Transverse colon (tissue), 4 donors: ENCODE measurements at regions not wholly inside any gene's neighbourhood (a gene's known extent, or its start where the extent isn't known, plus 50 kb on each side); places are given as distances from the start of the nearest gene placed in this dataset.

ENCODE experiments used
- DNase-seq: peaks from one replicate; pipeline ENCODE4 v3.0.0-alpha.2; 2019
- H3K27ac ChIP-seq, 4 donors: fragments of 200-600 bp; sonication (generic); 2 replicates each; pipeline ENCODE4 v1.5.1; 2016 to 2018; ENCODE audit warnings: inconsistent platforms in 4 of 4
- H3K27me3 ChIP-seq: fragments of 200-600 bp; sonication (generic); 2 replicates; pipeline ENCODE4 v1.5.1; 2017; ENCODE audit warnings: inconsistent platforms
- H3K36me3 ChIP-seq, 4 donors: fragments of 200-600 bp; sonication (generic); 2 replicates each; pipeline ENCODE4 v1.5.1; 2017 to 2019; ENCODE audit warnings: inconsistent platforms in 4 of 4
- H3K4me1 ChIP-seq, 4 donors: fragments of 200-600 bp; sonication (generic); 2 replicates each; pipeline ENCODE4 v1.5.1; 2017 to 2020; ENCODE audit warnings: inconsistent platforms in 4 of 4
- H3K4me3 ChIP-seq, 4 donors: fragments of 200-600 bp; sonication (generic); 1 replicate in 1 of 4; 2 replicates in 3 of 4; pipeline versions ENCODE4 v1.5.1 to v1.6.1; 2017 to 2019; ENCODE audit warnings: inconsistent platforms in 4 of 4
- H3K9me3 ChIP-seq, 2 donors: fragments of 200-600 bp; sonication (generic); 2 replicates each; pipeline ENCODE4 v1.5.1; 2017 to 2019; ENCODE audit warnings: inconsistent platforms in 2 of 2
- CTCF ChIP-seq, 5 experiments: fragments of 200-600 bp in 3 of 5; fragments of 450-650 bp in 2 of 5; sonication (generic) in 3 of 5; IDR thresholded peaks; 1 replicate in 2 of 5; 2 replicates in 3 of 5; pipeline ENCODE4 v1.5.1; 2016 to 2017; ENCODE audit warnings: antibody characterized with exemption in 5 of 5, inconsistent platforms in 3 of 5, mild to moderate bottlenecking in 2 of 5, moderate library complexity in 1 of 5
- EP300 ChIP-seq: sonication (generic); formaldehyde crosslinking; IDR thresholded peaks from one replicate; pipeline ENCODE4 v1.6.1; 2017; ENCODE audit warnings: antibody characterized with exemption, low read depth
- POLR2A ChIP-seq: fragments of 450-650 bp; IDR thresholded peaks from one replicate; pipeline ENCODE4 v1.6.1; 2016; ENCODE audit warnings: antibody characterized with exemption, mild to moderate bottlenecking, moderate library complexity
- POLR2AphosphoS5 ChIP-seq, 3 donors: sonication (generic); formaldehyde crosslinking; IDR thresholded peaks; one replicate each; pipeline ENCODE4 v1.6.1; 2016; ENCODE audit warnings: antibody characterized with exemption in 3 of 3
- WGBS, 2 donors: methylation state at CpG; one replicate each; pipeline ENCODE4 v1.1.5; 2018; ENCODE audit warnings: low coverage in 1 of 2; 5-methylcytosine and 5-hydroxymethylcytosine counted together
- in situ Hi-C, 4 donors: fragments of 200-750 bp; cut with MboI; loops; one replicate each; pipeline versions ENCODE4 v1.15.0 to v1.15.1; 2017; ENCODE audit warnings: low sequenced_read_pairs in 3 of 4, low pct_ligation_motif_present in 1 of 4, low pct_unique_long_range_greater_than_20kb in 1 of 4
- intact Hi-C: fragments of 100-400 bp; cut with DNase I; formaldehyde crosslinking; loops from one replicate; pipeline ENCODE4 v1.15.1; 2023; ENCODE audit warnings: low total_unique reads

- Histone ChIP-seq H3K9me3 (no peaks in the 10 kb centered on the region), H3K27ac (no peak overlapping the region), H3K4me1 (no peaks in the 10 kb centered on the region), H3K4me3 (no peak overlapping the region), H3K36me3 (no peaks in the 10 kb centered on the region), H3K27me3 (no peaks in the 10 kb centered on the region)
- 71 to 76% methylated on average over 2 to 11 of the region's 11 CpGs for WGBS, 2 donors
- in situ Hi-C loops, result no loop called here
- intact Hi-C loops, result no loop called here
- DNase-seq, result no peak
- TF ChIP-seq POLR2AphosphoS5 (IDR thresholded peaks at IDR 0.05) (no peak), POLR2A (no peak), EP300 (no peak), CTCF (IDR thresholded peaks at IDR 0.05) (no peak)
Observed at GRCh38 chr6:165910184-165910966, 247.3 kb upstream of the PDE10A start.

DNA sequence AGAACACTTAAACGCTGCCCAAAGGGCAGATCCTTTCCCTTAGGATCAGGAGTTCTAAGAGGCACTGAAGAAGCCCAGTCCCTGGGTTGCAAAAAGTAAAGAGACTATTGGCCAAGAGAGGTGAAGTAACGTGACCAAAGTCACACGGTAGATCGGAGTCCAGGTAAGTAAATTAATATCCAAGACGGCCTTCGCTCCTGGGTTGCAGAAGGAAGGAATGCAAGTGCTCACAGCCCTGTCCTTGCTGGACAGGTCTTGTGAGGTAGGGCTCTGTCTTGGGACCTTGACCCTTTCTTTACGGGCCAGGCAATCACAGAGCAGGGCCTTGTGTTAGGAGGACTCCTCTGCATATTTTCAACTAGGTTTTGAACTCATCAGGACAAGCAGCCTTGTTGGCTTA lies 243.7 kb upstream of the PDE10A start:
- 83 to 92% methylated on average over 2 to 7 of the region's 7 CpGs for WGBS, 2 donors
- TF ChIP-seq CTCF (IDR thresholded peaks at IDR 0.05) (no peak), POLR2AphosphoS5 (IDR thresholded peaks at IDR 0.05) (no peak), EP300 (no peak)
- Histone ChIP-seq H3K4me1 (no peaks in the 10 kb centered on the region), H3K27me3 (no peaks in the 10 kb centered on the region), H3K36me3 (no peaks in the 10 kb centered on the region), H3K27ac (no peak overlapping the region), H3K4me3 (no peak overlapping the region), H3K9me3 (no peaks in the 10 kb centered on the region)
- no peak for DNase-seq
- in situ Hi-C loops, result no loop called here
- intact Hi-C loops, result no loop called here

DNA sequence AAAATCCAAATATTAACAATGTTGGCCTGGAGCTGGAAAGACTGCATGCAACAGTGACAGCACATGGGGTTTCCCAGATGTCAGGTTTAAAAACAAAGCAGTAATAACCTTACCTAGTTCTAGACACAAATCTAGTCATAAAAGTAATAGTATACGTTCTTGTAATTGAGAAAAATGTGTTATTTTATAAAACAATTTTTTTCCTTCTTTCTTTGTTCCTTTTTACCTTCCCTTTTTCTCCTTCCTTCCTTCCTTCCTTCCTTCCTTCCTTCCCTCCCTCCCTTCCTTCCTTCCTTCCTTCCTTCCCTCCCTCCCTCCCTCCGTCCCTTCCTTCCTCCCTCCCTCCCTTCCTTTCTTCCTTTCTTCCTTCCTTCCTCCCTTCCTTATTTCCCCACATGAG lies 242.7 kb upstream of the PDE10A start:
- Histone ChIP-seq H3K9me3 (no peaks in the 10 kb centered on the region), H3K4me3 (no peak overlapping the region), H3K4me1 (no peaks in the 10 kb centered on the region), H3K27me3 (no peaks in the 10 kb centered on the region), H3K36me3 (no peaks in the 10 kb centered on the region), H3K27ac (no peak overlapping the region)
- in situ Hi-C loops (no loop called here), intact Hi-C loops (no loop called here)
- 63 to 73% methylated on average over 1 of the region's 2 CpGs for WGBS, 2 donors
- no peak for DNase-seq
- no peak for TF ChIP-seq EP300

DNA sequence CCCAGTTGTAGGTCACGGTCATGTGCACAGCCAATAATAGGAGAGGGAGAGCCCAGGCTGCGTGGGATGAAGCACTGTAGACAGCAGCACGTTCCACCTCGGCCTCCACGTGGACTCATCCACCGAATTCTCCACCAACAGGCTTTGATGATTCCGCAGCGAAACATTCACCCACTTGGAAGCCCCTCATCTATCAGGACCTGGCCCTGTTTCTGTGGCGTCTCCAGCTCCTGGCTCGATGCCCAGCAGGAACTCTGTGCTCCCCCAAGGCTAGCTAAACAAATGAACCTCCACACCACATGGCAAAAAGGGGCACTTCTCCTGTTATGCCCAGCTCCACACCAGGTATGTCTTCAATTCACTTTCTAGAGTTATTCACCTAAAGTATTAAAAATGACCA lies 237.9 kb upstream of the PDE10A start:
- no peaks in the 10 kb centered on the region for H3K9me3 ChIP-seq
- intact Hi-C loops (no loop called here), in situ Hi-C loops (no loop called here)
- TF ChIP-seq POLR2A (no peak), CTCF (IDR thresholded peaks at IDR 0.05) (no peak), EP300 (no peak), POLR2AphosphoS5 (IDR thresholded peaks at IDR 0.05) (no peak)
- no peak for DNase-seq
- H3K27ac ChIP-seq, result no peak overlapping the region
- no peaks in the 10 kb centered on the region for H3K4me1 ChIP-seq
- no peaks in the 10 kb centered on the region for H3K27me3 ChIP-seq
- no peaks in the 10 kb centered on the region for H3K36me3 ChIP-seq
- H3K4me3 ChIP-seq, result no peak overlapping the region
- 83% methylated on average over 10 of the region's 10 CpGs; no CpG with 5 or more reads in 1 of the 2 donors for WGBS, 2 donors

DNA sequence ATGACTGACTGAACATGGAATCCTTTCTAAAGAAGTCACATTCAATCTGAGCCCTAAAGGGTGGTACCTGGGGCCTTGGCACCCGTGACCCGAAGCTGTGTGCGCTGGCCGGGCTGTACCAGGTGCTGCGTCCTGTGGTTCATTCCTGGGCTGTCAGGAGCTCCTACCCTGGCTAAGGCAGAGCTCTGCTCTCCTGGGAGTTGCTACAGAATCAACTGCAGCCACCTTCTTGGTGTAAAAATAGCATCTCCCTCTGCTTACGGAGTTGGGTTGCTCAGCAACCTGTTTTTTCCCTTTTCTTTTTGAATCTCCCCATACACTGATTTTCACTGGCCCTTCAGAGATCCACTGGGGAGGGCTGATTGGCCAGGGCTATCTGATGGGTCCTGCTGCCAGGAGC lies 236.6 kb upstream of the PDE10A start:
- Histone ChIP-seq H3K36me3 (no peaks in the 10 kb centered on the region), H3K9me3 (no peaks in the 10 kb centered on the region), H3K4me3 (no peak overlapping the region), H3K27me3 (no peaks in the 10 kb centered on the region), H3K4me1 (no peaks in the 10 kb centered on the region), H3K27ac (no peak overlapping the region)
- WGBS, 2 donors, result 80% methylated on average over 1 to 6 of the region's 6 CpGs
- DNase-seq, result no peak
- in situ Hi-C loops, result loop anchor here in 1 of 4 donors (25.0 kb wide), 1 partner anchor 488 kb away; the partner anchor contains the start of gene MPC1
- TF ChIP-seq POLR2AphosphoS5 (IDR thresholded peaks at IDR 0.05) (no peak), POLR2A (no peak), EP300 (no peak), CTCF (IDR thresholded peaks at IDR 0.05) (no peak)
- intact Hi-C loops, result no loop called here
